COR-L47 (cell line): ENCODE measurements at regions not wholly inside any gene's neighbourhood (a gene's known extent, or its start where the extent isn't known, plus 50 kb on each side); places are given as distances from the start of the nearest gene placed in this dataset.
"Not testable (repeated sequence)": the region's sequence is repeated elsewhere in the genome, so short reads cannot be mapped to it uniquely, and the experiment has no call there.

Source experiments
- DNase-seq: peaks from one replicate; lab custom pipeline; 2025; lab: John Stamatoyannopoulos, UW

DNA sequence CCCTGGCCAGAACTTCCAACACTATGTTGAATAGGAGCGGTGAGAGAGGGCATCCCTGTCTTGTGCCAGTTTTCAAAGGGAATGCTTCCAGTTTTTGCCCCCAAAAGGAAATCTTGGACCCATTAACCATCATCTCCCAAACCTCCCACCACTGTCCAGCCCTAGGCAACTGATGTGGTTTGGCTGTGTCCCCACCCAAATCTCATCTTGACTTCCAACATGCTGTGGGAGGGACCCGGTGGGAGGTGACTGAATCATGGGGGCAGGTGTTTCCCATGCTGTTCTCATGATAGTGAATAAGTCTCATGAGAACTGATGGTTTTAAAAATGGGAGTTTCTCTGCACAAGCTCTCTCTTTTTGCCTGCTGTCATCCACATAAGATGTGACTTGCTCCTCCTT lies 119.1 kb upstream of the RMDN2 start:
- DNase-seq = not testable (repeated sequence)

DNA sequence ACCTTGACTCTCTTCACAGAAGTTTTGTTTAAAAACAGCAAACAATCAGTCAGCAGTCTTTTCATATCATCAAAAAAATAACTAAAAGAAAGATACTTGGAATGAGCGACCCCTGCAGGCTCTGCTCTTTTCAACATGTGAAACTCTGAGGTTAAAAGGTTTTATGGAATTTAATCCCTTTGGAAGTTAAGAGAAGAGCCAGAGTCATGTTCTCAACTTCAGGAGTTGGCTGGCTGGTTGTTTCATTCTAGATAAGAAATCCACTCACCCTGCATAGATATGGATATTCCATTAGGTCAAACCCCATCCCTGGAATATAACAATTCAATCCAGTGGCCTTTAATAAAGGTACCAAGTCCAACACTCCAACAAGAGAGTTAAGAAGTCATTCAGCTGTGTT lies 115.6 kb upstream of the RMDN2 start:
- DNase-seq = no peak

- DNase-seq = no peak
These were observed 115.0 kb upstream of the RMDN2 start for GRCh38 chr2:37809931-37810570.

- DNase-seq = no peak
These were observed 112.7 kb upstream of the RMDN2 start for GRCh38 chr2:37812414-37812813.

GRCh38 chr2:37812941-37813730 lies 112.0 kb upstream of the RMDN2 start:
- DNase-seq = no peak

GRCh38 chr2:37816036-37816435 lies 109.1 kb upstream of the RMDN2 start:
- no peak for DNase-seq

DNA sequence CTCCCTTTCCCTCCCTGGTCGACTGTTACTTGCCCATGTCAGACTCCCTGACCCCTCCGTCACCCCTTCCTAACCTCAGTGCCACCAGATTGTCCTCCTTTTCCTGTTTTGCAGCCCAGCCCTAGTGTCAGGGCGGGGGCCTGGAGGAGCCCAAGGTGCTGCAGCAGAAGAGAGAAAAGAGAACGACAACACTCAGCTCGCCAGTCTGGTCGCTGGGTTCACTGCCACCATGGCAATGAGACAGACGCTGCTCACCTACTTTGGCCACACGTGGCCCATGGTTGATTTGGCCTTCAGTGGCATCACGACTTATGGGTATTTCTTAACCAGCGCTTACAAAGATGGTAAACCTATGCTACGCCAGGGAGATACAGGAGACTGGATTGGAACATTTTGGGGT lies 108.4 kb upstream of the RMDN2 start:
- no peak for DNase-seq

DNA sequence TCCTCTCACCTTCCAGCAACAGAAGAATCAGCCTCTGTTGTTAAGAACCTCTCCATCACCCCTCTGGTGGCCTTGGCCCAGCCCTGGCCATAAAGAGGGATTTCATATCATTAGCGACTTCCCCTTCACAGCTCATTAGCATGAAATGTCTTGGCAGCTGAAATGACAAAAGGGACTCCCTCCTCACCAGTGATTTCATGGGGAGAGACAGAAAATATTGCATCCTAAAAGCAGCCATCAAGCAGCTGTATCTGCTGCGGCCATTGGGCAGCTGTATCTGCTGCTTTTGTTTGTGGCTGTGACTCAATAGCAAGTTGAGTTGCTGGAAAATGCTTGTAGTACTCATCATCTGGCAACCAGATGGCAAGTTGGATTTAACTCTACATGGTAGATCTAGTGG lies 105.9 kb upstream of the RMDN2 start:
- no peak for DNase-seq

GRCh38 chr2:37820471-37820986 lies 104.6 kb upstream of the RMDN2 start:
- DNase-seq = no peak

DNA sequence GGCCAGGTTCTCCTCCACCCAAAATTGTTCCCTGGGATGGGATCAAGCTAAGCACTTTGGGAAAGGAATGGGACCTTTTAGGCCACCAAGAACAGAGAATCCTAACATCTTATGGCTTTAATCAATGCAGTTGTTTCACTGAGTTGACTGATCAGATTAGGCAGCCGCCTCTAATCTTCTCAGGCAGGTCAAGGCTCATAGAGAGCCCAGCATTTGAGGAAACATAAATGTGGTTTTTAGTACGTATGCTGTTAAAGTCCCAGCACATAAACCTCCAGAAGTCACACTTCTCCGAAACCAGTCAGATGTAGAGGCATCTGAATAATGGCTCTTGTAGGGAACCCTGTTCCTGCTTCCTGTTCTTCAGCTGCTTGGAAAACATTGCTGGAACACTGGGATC lies 99.5 kb upstream of the RMDN2 start:
- no peak for DNase-seq

GRCh38 chr2:37826611-37827010 lies 98.5 kb upstream of the RMDN2 start:
- DNase-seq = no peak

GRCh38 chr2:37827455-37827854 lies 97.6 kb upstream of the RMDN2 start:
- DNase-seq = no peak

DNA sequence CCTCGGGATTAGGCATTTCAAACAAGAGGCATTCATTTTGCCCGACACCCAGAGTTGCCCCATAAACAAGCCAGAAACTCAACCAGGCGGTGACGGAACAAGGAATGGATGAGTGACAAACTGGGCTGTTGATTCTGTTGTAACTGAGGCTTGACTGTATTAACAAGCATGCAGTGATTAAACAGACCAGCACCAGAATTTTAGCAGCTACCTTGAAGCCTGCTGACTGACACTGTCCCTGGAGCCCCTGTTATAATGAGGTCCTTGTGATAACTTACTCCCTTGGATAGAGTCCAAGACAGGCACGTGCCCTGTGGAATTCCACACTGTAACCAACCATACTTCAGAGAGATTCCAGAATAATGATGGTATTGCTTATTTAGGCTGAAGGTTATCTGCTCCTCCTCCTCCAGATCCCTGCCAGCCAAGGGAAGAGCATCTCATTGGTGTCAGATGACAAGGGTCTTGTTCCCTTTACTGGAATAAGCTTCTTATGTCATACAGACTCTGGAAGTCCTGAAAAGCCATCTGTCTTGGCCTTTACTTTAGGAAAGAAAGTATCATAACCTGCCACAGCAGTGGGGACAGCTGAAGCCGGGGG lies 97.1 kb upstream of the RMDN2 start:
- no peak for DNase-seq

DNA sequence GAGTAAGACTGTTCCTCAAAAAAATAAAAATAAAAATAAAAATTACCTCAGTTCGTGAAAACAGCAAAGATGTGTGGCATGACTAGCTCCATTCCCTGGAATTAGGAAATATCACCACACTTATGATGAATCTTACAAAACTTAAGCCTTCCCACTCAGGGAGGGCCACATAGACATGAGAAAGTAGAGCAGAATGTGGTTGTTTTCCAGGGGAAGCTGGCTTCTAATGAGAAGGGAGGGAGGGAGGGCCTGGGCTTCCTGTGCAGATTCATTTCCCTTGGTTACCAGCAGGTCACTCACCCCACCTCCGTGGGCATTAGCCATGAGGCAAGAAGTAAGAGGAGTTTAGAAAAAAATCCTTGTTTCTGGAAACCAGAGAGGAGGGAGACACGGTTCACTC lies 95.9 kb upstream of the RMDN2 start:
- DNase-seq = no peak

GRCh38 chr2:37829616-37830395 lies 95.3 kb upstream of the RMDN2 start:
- DNase-seq = no peak

DNA sequence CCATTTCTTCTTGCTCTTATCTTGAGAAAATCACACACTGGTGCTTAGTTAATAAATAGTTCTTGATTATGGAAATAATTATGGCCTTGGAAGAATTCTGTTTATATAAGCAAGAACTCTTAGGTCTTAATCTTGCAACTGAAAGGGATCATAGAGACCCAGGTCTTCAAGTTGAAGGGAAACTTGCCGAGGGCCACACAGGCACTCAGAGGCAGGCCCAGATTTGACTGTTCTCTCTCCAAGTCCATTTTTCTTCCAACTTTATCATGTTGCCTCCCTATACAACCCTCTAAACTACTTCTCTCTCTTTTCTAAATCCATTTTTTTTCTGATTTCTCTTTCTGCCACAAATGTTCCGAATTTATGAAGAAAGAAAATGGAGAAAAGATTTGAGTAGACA lies 94.5 kb upstream of the RMDN2 start:
- DNase-seq = no peak

GRCh38 chr2:37831081-37831780 lies 93.9 kb upstream of the RMDN2 start:
- DNase-seq = no peak

- peak; percentile 88 for DNase-seq
These were observed 92.4 kb upstream of the RMDN2 start for GRCh38 chr2:37832590-37833197.

DNA sequence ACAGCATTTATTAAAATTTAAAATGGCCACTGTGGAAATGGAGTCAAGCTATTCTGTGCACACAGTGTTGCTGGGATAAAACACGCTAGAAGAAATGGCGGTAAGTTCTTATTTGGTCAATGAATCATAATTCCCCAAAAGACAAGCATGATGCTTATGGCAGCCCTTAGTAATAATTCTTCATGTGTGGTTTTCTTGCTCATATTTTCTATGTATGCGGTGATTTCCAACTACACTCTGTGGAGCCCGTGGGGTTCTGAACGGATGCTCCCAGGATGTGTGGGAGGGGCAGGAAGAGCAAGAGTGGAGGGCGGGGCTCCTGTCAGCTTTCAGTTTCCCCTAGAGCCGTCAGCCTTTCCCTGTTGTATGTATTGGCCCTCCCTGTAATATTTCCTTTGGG lies 91.7 kb upstream of the RMDN2 start:
- DNase-seq = no peak

- no peak for DNase-seq
These were observed 88.8 kb upstream of the RMDN2 start for GRCh38 chr2:37836270-37836669.

- no peak for DNase-seq
These were observed 88.4 kb upstream of the RMDN2 start for GRCh38 chr2:37836711-37837110.
